SK-N-MC (cell line): ENCODE measurements at regions not wholly inside any gene's neighbourhood (a gene's known extent, or its start where the extent isn't known, plus 50 kb on each side); places are given as distances from the start of the nearest gene placed in this dataset.

Experiments used
- EZH2 ChIP-seq: fragments of 200-600 bp; sonication (generic); IDR thresholded peaks from one replicate; pipeline ENCODE4 v1.6.1; 2017; ENCODE audit warnings: antibody characterized with exemption
- POLR2AphosphoS5 ChIP-seq: IDR thresholded peaks from 2 replicates; pipeline ENCODE4 v1.6.1; 2012; ENCODE audit warnings: mild to moderate bottlenecking, low read depth, low read length, borderline replicate concordance

DNA sequence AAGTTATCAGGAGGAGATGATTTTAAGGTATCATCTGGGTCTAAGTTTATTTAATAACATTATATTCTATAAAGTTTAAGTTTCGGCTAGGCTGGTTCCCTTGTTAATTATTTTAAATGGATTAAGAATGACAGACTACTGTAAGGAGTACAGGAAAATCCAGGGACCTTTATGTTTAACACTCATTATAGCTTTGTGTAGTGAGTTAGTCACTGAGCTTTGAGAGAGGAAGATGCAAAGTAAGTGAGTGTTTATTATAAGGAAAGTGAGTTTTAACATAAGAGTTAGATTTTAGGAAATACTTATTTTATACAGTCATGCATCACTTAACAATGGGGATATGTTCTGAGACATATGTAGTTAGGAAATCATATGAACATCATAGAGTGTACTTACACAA is 485.5 kb downstream of the MMUT start:
- TF ChIP-seq EZH2: no peak
- TF ChIP-seq POLR2AphosphoS5: no peak
